GM18517 (cell line): ENCODE measurements at regions not wholly inside any gene's neighbourhood (a gene's known extent, or its start where the extent isn't known, plus 50 kb on each side); places are given as distances from the start of the nearest gene placed in this dataset.
"Not testable (repeated sequence)": the region's sequence is repeated elsewhere in the genome, so short reads cannot be mapped to it uniquely, and the experiment has no call there.

Experiments
- ATAC-seq: cut with Tn5 transposase; IDR thresholded peaks from one replicate; pipeline ENCODE4 v1.9.1; 2021; ENCODE audit warnings: mild to moderate bottlenecking, moderate library complexity; ENCODE audit not compliant: unreplicated experiment

DNA sequence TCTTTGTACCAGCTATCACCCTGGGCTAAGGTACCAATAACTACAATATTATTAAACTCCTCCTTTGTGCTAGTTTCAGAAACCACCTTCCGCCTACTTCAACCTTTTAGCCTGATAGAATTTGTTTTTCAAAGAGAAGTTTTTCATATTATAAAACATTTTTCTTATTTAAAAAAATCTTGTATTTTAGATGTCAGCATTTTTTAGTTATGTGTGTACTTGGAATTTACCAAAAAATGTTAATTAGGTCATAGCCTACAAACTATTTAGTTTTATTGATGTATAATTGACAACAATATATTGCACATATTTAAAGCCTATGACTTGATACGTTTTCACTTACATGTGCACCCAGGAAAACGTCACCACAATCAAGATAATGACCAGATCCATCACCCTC is 1097.6 kb downstream of the JRKL start:
- no peak for ATAC-seq

DNA sequence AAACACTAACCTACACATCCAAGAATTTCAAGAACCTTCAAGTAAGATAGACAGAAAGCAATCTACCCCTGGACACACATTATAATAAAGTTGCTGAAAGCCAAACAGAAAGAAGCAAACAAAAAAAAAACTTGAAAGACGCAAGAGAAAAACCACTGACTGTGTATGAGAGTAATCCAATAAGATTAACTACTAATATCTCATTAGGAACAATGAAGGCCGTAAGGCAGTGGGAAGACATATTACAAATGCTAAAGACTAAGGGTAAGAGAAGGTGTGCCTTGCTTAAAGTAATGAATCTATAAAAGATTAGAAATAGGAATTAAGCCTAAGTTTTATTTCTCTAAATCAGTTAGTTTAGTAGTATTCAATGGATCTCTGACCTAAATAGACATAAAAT is 1109.1 kb downstream of the JRKL start:
- no peak for ATAC-seq

DNA sequence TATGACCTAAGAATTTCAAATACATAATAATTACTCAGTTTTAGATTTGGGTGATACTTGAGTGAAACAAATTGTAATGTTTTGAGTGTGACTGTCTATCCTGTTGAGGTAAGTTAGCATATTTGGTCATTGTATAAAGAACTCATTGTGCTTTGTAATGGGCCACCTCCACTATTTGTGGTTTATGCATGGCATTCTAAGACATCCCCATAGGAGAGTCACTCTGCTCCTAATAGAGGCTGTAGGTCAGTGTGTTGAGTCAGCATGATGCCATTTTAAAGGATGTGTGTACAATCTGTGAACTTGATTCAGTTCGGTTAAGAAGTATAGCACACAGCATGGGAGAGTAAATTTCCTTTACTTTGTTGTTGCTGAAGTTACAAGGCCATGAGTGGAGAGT is 1112.4 kb downstream of the JRKL start:
- ATAC-seq: no peak

DNA sequence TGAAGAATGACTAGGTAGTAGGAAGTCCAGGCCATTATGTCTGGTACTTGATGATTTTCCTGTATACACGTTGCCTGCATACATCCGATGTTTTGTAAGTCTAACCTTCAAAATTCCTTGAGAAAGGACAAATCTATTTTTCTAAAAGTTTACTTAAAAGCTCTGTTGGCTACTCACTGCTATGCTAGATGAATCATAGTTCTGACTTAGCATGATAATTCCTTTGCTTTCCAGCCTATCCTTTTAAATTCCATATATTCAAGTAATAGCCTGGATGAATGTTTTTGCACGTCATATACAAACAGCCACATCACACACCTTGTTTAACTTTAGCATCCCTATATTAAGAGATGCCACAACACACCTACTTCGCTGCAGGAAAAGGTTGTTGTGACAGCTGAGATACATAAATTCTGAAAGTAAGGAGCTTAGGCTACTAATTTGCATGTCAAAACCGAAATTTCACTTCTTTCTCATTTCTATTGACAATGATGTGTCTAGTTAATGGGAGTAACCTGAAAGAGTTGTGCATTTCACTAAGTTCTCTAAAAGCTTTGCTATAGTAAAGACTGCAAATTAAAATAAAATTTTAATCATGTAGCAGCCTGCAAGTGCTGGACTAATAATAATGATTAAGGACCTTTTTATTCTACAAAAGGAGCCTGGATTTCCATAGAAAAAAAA is 1116.4 kb downstream of the JRKL start:
- no peak for ATAC-seq

DNA sequence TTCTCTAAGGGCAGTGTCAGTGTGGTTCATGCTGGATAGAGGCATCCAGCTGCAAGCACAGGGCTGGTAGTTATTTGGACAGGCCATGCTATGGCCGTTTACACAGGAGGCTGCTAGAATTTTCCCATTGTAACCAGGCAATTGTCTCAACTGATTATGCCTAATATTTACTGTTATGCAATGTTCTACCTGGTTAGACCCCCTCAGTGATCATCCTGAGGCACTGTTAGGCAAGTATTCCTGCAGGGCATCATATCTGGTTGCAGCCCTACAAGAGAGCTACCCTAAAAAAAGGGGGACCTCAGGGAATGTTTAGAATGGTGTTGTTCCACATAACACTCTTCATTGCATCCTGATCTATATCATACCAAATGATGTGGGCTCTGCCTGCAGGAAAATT is 1124.6 kb downstream of the JRKL start:
- no peak for ATAC-seq

DNA sequence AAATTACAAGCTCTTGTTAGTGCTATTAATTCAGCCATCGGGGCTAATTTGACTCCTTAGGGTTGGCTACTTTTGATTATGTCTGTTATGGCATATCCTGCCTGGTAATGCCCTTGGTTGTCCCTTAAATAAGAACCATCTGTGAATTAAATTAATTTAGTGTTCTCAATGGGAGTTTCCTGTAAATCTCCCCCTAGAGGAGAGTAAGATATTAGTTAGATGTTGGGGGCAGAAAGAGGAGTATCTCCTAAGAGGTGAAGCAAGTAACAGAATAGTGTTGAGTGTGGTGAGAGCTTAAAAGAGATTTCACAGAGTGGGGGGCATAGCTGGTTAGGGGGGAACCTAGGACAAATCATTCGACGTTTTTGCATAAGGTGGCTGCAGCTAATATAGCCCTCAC is 1126.9 kb downstream of the JRKL start:
- ATAC-seq: no peak

DNA sequence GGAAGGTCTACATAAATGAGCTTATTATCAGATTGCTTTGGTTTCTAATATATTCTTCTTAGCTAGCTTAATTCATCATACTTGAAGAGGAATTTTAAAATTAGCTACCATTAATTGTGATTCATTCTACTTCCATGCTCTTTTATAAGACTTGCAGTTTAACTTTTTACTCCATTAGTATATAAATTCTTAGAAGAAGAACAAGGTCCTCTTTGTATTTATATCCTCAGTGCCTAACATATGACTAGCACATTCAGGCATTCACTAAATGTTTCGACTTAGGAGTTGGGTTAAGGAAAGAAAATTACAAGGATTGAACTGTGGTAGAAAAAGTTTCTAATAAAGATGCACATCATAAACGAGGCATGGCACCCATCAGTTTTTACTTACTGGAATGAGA is 1135.5 kb downstream of the JRKL start:
- no peak for ATAC-seq

DNA sequence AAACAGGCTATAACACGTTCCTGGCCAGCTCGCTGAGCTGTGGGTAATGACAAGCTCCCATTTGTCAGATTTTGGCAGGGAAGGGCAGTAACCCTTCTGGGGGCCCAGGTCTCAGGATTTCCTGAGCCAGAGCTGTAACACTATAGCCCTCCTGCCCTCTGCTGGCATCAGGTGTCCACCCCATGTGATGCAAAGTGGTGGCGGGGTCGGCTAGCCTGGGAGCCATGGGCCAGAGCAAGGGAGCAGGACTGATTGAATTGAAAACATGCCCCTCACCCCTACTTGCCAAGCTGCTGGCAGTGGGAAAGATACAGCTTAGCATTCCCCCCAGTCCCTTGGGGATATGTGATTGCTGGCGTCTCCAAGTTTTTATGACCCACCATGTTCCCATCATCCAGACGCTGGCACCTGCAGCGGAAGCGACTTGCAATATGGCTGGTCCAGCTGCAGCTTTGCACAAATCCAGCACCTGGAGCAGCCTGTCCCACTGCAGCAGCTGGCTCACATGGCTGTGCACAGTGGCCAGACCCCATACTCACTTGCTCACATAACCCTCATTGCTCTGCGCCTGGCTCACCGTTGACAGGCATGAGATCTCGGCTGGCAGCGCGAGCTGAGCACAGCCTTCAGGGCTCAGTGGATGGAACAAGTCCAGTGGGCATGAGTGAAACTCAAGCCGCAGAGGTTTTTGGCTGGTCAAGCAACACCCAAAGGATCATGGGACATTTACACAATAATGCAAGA is 1147.8 kb downstream of the JRKL start:
- no peak for ATAC-seq

DNA sequence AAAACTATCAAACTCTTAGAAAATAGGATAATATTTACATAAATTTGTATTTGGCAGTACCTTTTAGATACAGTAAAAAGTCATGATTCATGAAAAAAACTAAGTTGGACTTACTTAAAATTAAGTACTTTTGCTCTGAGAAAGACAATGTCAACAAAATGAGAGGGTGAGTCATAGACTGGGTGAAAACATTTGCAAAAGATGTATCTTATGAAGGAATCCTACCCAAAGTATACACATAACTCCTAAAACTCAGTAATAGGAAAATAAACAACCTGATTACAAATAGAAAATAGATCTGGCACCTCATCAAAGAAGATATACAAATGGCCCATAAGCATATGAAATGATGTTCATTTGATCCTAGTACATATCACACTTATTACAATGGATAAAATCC is 1154.6 kb downstream of the JRKL start:
- ATAC-seq: no peak

DNA sequence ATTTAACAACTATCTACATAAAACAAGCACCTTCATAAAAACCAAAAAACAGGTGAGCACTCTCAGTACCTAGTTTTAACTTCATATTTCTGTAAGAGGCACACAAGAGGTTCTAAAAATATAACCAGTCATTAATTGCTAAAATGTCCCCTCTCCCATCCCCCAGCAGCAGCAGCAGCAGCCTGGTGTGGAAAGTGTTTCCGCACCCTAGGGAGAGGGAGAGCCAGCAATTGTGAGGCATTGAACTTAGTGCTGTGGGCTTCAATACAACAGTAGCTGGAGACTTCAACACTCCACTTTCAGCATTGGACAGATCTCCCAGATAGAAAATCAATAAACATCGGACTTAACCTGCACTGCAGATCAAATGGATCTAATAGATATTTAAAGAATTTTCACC is 1158.5 kb downstream of the JRKL start:
- no peak for ATAC-seq

DNA sequence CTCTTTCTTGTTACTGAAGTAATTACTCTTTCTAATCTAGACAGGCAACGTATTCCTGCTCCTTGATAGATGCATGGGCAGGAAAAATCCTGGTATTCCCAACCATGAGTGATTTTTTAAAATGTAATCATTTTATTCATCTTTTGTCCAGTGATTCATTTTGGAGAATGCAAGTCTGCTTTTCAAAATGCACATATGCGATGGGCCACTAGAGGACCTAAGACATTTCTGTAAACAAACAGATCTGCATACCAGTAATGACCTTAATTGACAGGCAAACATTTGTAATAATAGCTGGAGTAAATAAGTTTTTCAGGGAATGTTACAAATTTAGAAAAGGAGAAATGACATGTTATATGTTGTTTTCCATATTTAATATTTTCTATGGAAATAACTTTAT is 1167.6 kb downstream of the JRKL start:
- ATAC-seq: no peak

DNA sequence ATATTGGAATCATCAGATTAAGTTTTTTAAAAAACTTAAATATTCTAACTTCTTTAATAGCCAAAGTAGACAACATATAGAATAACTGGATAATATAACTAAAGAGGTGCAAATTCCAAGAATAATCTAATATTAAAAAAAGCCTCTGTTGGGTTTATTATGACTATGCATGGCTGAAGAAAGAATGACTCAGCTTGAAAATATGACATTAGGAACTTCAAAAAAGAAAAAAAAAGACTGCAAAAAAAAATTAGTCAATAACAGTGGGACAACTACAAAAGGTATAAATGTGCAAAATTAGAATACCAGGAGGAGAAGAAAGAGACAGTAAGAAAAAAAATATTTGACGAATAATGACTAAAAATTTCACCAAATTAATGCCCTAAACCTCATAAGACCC is 1178.0 kb downstream of the JRKL start:
- no peak for ATAC-seq

DNA sequence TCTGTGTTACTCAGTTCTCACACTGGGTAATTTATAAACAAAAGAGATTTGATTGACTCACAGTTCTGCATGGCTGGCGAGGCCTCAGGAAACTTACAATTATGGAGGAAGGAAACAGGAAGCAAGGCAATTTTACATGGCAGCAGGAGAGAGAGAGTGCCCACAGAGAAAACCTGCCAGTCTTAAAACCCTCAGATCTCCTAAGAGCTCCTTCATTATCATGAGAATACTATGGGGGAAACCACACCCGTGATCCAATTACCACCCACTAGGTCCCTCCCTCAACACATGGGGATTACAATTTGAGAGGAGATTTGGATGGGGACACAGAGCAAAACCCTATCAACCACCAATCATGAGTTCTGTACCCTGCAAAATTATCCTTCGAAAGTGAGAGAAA is 1180.8 kb downstream of the JRKL start:
- no peak for ATAC-seq

DNA sequence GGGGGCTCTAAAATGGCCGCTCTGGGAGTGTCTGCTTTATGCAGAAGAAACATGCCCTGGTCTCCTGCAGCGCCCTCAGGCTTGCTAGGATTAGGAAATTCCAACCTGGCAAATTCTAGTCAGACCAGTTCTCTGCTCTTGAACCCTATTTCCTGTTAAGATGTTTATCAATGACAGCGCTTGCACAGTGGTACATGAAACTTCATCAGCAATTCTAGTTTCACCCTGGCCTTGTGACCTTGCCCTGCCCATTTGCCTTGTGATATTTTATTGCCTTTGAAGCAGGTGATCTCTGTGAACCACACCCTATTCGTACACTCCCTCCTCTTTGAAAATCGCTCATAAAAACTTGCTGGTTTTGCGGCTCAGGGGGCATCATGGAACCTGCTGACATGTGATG is 1184.0 kb downstream of the JRKL start:
- ATAC-seq: not testable (repeated sequence)

DNA sequence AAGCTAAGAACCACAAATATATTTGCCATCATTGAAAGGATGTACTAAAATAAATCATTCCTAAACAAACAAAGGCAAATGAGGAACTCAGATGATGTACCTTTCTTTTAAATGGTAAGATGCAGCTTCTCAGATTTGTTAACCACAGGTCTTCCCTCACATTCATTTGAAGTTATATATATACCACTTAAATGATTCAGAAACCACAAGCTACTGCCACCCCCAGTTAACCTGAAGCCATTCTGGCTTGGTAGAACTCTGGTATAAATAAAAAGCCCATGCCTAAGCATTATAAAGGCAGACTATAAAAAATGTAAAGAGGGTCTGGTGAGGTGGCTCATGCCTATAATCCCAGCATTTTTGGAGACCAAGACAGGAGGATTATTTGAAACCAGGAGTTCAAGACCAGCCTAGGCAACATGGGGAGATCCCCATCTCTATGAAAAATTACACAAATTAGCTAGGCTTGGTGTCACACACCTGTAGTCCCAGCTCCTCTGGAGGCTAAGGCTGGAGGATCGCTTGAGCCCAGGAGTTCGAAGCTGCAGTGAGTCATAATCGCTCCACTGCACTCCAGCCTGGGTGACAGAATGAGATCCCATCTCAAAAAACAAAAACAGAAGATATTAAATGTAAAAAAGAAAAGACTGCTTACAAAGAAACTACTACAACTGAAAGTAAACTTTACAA is 1185.3 kb downstream of the JRKL start:
- no peak for ATAC-seq

DNA sequence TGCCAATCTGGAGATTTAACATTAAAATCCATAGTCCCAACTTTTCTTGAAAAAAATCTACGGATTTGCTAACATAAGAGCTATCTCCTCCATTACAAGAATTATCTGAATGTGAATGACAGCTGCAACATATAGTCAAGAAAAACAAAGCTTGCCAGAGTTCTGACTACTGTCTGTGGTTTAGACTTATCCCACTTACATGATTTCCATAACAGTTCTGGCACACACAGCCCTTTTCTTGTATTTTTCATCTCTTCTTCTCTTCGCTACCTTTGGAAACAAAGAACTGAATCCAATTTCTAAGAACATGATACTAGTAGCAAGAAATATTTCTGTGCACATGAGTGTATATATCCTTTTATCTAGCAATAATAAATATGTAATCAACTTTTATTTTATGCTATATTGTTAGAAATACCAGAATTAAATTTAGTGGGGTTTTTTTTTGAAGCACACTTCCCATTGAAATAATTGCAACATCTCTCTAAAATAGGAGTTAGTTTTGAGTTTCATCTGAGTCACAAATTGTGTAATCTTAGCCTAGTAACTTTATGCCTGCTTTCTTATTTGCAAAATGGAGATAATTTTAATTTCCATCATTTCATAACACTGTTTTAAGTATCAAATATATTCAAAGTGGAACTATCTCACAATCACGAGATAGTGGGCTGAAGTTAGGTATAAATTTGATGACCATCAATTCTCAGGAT is 1217.6 kb downstream of the JRKL start:
- no peak for ATAC-seq

DNA sequence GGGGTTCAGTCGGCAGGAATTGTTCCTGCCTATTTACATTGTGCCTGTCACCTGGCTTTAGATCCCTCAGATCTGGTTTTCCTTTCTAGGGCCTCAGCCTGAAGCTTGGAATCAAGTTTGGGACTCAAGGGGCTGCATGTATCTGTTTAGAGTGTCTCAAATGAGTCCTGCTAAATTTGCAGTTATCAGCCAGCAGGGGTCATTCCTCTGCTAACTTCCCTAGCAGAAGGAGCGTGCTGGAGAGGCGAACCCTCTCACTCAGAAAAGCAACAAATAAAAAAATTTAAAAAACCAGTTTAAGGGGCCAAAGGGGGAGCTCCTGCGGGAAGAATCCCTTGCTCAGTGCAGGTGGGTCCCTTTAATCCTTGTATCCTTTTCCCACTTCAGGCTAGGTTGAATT is 1220.2 kb downstream of the JRKL start:
- ATAC-seq: no peak

DNA sequence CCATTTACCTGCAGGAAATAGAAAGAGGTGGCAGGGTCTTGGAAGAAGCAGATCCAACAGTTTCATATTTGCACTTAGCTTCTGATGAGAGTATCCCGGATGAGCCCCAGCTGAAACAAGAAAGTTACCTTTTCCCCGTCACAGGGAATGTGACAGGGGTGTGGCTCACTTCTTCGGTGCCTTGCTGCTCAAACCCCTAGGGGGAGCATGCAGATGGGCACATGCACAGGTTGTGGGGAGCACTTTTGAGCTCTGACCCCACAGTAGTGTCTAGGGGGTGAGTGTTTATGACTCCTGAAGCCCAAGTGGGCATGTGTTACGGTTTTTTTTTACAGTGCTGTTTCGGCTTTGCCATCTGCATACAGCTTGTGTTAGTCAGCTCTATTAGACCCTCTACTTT is 1221.0 kb downstream of the JRKL start:
- ATAC-seq: no peak

DNA sequence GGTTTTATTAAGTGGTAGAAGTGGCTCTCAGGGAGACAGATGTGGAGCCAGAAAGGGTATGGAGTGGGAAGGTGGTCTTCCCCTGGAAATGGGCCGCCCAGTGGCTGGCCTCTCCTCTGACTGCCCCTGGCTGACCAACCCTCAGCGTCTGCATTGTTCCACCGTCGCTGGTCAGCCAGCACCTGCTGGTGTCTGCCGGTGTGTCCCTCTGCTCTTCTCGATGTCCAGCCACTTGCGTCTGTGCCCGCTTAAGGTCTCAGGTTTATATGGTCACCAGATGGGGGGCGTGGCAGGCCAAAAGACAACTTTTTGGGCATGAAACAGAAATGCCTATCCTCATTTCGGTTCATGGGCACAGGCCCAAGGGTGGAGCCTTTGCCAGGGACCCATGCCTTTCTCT is 1221.5 kb downstream of the JRKL start:
- no peak for ATAC-seq

DNA sequence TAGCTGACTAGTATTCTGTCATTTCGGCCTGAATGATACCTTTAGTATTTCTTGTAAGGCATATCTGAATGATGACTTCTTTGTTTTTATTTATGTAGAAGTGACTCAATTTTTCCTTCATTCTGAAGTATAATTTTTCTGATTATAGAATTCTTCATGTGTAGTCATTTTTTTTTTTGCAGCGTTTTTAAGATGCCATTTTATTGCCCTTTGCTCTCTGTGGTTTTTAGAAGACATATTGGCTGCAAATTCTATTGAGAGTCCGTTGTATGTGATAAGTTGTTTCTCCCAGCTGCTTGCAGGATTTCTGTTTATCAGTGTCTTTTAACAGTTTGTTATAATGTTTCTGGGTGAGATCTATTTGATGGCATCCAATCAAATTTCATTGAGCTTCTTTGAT is 1224.8 kb downstream of the JRKL start:
- ATAC-seq: no peak

DNA sequence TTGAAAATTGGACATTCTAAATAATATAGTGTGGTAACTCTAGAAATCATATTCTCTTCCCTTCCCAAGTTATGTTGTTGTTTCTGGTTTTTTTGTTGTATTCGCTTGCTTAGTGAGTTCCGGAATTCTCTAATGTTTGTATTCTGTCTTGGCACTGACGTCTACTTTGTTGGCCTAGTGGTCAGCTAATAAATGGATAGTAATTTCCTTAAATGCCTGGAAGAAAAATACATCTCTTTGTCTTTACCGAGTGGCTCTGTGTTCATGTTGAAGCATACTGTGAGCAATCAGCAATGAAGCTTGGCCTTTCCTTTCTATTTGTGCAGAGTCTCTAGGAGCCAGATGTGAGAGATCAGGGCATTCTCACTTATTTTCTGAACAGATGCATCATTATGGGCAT is 1225.7 kb downstream of the JRKL start:
- no peak for ATAC-seq

DNA sequence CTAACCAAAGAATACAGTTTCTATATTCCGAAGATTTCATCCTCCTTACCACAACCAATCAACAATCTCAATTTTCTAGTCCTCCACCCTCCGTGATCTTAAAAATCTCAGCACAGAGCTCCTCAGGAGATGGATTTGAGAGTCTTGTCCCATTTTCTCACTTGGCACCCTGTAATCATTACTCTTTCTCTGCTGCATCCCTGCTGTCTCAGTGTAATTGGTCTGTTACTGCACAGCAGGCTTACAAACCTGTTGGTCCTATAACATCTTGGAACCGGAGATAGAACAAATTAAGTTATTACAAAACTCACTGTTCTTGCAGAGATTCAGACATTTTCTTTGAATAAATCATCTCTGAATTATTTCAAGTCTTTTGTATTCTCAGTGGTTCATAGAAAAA is 1227.2 kb downstream of the JRKL start:
- ATAC-seq: no peak
